Globus pallidus (tissue), 1 donor: ENCODE measurements at regions not wholly inside any gene's neighbourhood (a gene's known extent, or its start where the extent isn't known, plus 50 kb on each side); places are given as distances from the start of the nearest gene placed in this dataset.
A peak's percentile ranks its signal among the peaks of the same experiment; 100 is the strongest.

Experiments
- DNase-seq: peaks from one replicate; pipeline ENCODE4 v3.0.0-alpha.2; 2015; ENCODE audit warnings: low spot score

DNA sequence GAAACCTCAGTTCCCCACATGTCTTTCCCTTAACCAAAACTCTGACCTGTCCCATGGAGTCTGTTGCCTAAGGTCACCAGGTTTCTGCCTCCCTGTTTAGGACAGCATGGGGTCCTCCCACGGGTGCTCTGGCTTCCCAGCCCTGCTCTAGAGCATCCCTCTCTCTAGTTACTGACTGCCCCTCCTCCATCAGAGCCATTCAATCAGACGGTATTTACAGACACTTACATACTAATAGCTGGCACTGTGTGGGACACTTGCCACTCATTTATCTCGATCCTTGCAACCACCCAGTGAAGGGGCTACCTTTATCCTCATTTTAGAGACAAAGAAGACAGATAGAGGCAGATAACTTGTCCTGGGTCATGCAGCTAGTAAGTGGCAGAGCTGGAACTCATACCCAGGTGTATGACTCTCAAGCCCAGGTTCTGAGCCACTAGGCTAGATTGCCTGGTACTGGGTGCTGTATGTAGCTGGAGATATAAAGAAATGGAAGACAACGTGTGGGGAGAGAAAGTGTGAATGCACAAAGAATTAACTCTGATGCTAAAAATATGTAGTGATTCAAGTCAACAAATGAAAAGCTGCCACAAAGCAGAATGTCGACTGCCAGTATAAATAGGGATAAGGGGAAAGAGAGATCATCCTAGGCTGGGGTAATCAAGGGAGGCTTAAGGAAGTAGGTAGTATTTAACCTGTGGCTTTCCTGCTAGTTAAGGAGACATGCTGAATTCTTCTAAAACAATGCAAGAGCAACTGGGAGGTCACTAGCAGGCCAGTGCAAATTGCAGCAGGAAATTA lies 52.5 kb upstream of the PDE8B start:
- no peak for DNase-seq

GRCh38 chr5:77156379-77156778 lies 54.1 kb upstream of the PDE8B start:
- DNase-seq = peak; percentile 70

- DNase-seq = no peak
These were observed 55.2 kb upstream of the PDE8B start for GRCh38 chr5:77155179-77155785.

- no peak for DNase-seq
These were observed 58.0 kb upstream of the PDE8B start for GRCh38 chr5:77152441-77152840.

DNA sequence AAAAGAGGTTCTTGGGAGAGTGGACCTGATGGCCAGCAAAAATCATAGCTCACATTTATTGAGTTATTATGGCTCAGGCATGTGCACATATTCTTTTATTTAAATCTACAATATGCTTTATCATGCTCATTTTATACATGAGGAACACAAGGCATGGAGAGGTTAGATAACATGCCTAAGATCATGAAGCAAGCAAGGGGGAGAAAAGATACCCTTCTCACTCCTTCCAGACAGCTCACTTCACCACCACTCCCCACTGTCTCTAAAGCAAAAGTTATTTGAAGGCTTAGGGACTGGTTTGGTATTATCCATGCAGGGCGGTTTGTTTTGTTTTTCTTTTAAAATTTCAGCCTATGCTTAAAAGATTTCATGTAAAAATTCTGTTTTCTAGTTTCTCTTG lies 59.0 kb upstream of the PDE8B start:
- DNase-seq = no peak

DNA sequence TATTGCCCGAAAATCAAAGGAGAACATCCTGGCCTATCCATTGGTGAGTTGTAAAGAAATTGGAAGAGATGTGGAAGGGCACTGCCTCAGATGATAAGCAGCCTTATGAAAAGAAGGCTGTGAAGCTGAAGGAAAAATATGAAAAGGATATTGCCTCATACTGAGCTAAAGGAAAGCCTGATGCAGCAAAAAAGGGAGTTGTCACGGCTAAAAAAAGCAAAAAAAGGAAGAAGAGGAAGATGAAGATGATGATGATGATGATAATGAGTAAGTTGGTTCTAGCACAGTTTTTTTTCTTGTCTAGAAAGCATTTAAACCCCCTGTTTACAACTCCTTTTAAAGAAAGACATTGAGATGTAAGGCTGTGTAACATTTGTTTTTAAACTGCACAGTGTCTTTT lies 59.8 kb upstream of the ZBED3 start:
- no peak for DNase-seq

GRCh38 chr5:77145666-77146065 lies 58.6 kb upstream of the ZBED3 start:
- no peak for DNase-seq

GRCh38 chr5:77144837-77145139 lies 57.7 kb upstream of the ZBED3 start:
- no peak for DNase-seq

- DNase-seq = peak; percentile 85
These were observed 57.1 kb upstream of the ZBED3 start for GRCh38 chr5:77143998-77144836.

- no peak for DNase-seq
These were observed 53.3 kb upstream of the ZBED3 start for GRCh38 chr5:77140350-77140749.

GRCh38 chr5:77139001-77139400 lies 51.9 kb upstream of the ZBED3 start:
- no peak for DNase-seq
